ENCODE measurements at regions not wholly inside any gene's neighbourhood (a gene's known extent, or its start where the extent isn't known, plus 50 kb on each side); places are given as distances from the start of the nearest gene placed in this dataset.

GRCh38 chr15:47340571-47340920, 376.8 kb upstream of the SEMA6D start:
- Histone ChIP-seq H3K79me2 (ENCODE audit: insufficient read depth, low read length) (no peaks in the 10 kb centered on the region), H3K9me3 (ENCODE audit: control insufficient read depth in 1 of 2, insufficient read depth in 1 of 2, low read depth in 1 of 2, low read length in 2 of 2) (peaks cover 6 to 24% of the 10 kb centered on the region in 2 experiments; a peak in 2 of 4 replicates), H3K36me3 (ENCODE audit: control insufficient read depth in 1 of 2, insufficient read depth in 2 of 2, low read length in 2 of 2) (no peaks in the 10 kb centered on the region), H2AFZ (ENCODE audit: low read depth, low read length, poor library complexity, severe bottlenecking) (no peak overlapping the region), H3K4me3 (replicated peaks in 1 of 2; ENCODE audit: low read depth in 1 of 2, low read length in 2 of 2) (no peak overlapping the region), H3K27ac (ENCODE audit: low read depth, low read length) (no peak overlapping the region), H3K27me3 (ENCODE audit: insufficient read depth, low read length) (no peaks in the 10 kb centered on the region), H3K4me1 (ENCODE audit: control insufficient read depth in 1 of 2, insufficient read depth in 2 of 2, low read length in 2 of 2) (no peaks in the 10 kb centered on the region), H4K20me1 (ENCODE audit: insufficient read depth) (no peaks in the 10 kb centered on the region), H3K4me2 (ENCODE audit: low read length) (no peak overlapping the region), H3K9me2 (ENCODE audit: insufficient read depth) (no peaks in the 10 kb centered on the region), H3K9ac (ENCODE audit: low read length) (no peak overlapping the region)
- ChIA-PET CTCF (no interaction called here), POLR2A (no interaction called here), RAD21 (ENCODE audit: low non-redundant PET in 1 of 2, low total read pairs in 2 of 2, uncharacterized antibody in 2 of 2, unreplicated experiment in 2 of 2) (no interaction called here)
- TF ChIP-seq SIN3A (IDR thresholded peaks at IDR 0.05; ENCODE audit: low read depth) (no peak), YY1 (IDR thresholded peaks at IDR 0.05; ENCODE audit: extremely low read depth, insufficient replicate concordance, low read depth, low read length) (no peak), JUND (IDR thresholded peaks at IDR 0.05) (no peak), ZFX (IDR thresholded peaks at IDR 0.05) (no peak), TCF7L2 (IDR thresholded peaks at IDR 0.05; ENCODE audit: borderline replicate concordance, extremely low read depth, insufficient read depth, insufficient read length) (no peak), EZH2 (IDR thresholded peaks at IDR 0.05) (no peak), ELF1 (IDR thresholded peaks at IDR 0.05; ENCODE audit: borderline replicate concordance, low read depth) (no peak), MAX (IDR thresholded peaks at IDR 0.05) (no peak), CBX3 (IDR thresholded peaks at IDR 0.05; ENCODE audit: low read depth) (no peak), SRF (IDR thresholded peaks at IDR 0.05; ENCODE audit: low read depth) (no peak), CTCF (IDR thresholded peaks at IDR 0.05 in 2 of 3, conservative IDR thresholded peaks at IDR 0.05 in 1 of 3; ENCODE audit: borderline replicate concordance in 1 of 3, insufficient read depth in 1 of 3, low read depth in 2 of 3, low read length in 2 of 3) (no peak), POLR2AphosphoS5 (IDR thresholded peaks at IDR 0.05; ENCODE audit: low read depth, low read length) (no peak), REST (IDR thresholded peaks at IDR 0.05; ENCODE audit: low read depth) (no peak), ZBTB33 (IDR thresholded peaks at IDR 0.05; ENCODE audit: extremely low read depth, insufficient replicate concordance, low read length) (no peak), EZH2phosphoT487 (IDR thresholded peaks at IDR 0.05; ENCODE audit: borderline replicate concordance) (no peak), FOSL1 (IDR thresholded peaks at IDR 0.05; ENCODE audit: low read depth) (no peak)
- ATAC-seq = no peak
- no peak for DNase-seq (ENCODE audit: low read depth, low spot score)
- intact Hi-C loops (cut with micrococcal nuclease) = no loop called here
- no TSS peak for BruUV-seq (replicated peaks)

Measured in HCT116 (cell line).